Endothelial cell of umbilical vein (primary cell): ENCODE measurements at regions not wholly inside any gene's neighbourhood (a gene's known extent, or its start where the extent isn't known, plus 50 kb on each side); places are given as distances from the start of the nearest gene placed in this dataset.

ENCODE experiments used
- BruUV-seq: library from RNA; stranded (reverse); fragments of 400-500 nt; replicated peaks from 2 replicates; lab custom pipeline; 2021; lab: Mats Ljungman, UMichigan
- CTCF ChIA-PET: fragments of 300-600, 350-600 bp; sonication (Branson Sonifier 250); formaldehyde crosslinking; loops from one replicate; lab custom pipeline; 2021; ENCODE audit warnings: antibody characterized with exemption, inconsistent platforms; lab: Charles Lee
- POLR2A ChIA-PET: fragments of 300-600, 350-600 bp; sonication (Branson Sonifier 250); formaldehyde crosslinking; loops from one replicate; lab custom pipeline; 2021; ENCODE audit warnings: antibody characterized with exemption, inconsistent platforms; lab: Charles Lee
- DNase-seq: peaks from one replicate; pipeline ENCODE4 v3.0.0-alpha.2; 2011; ENCODE audit warnings: low read depth, low spot score
- FAIRE-seq: peaks from 2 replicates; lab custom pipeline; 2011; peaks lifted over from hg19 to GRCh38; lab: Jason Lieb, UNC
- H2AFZ ChIP-seq: 2 replicates; pipeline ENCODE4 v1.6.0; 2012; ENCODE audit warnings: low read depth, low read length, control low read depth, inconsistent platforms
- H3K27ac ChIP-seq: 2 replicates; pipeline ENCODE4 v1.5.1; 2011; ENCODE audit warnings: low read depth, mild to moderate bottlenecking, control low read depth, low read length, moderate library complexity; ENCODE audit not compliant: insufficient read depth
- H3K27me3 ChIP-seq, 2 experiments: 2 replicates each; pipeline versions ENCODE4 v1.6.0 to v1.6.1; 2011; ENCODE audit warnings: low read length in 2 of 2, mixed read lengths in 1 of 2; ENCODE audit not compliant: control insufficient read depth in 2 of 2, insufficient read depth in 2 of 2
- H3K36me3 ChIP-seq, 2 experiments: 2 replicates in 1 of 2; 3 replicates in 1 of 2; pipeline ENCODE4 v1.5.1; 2011; ENCODE audit warnings: low read length in 2 of 2, mild to moderate bottlenecking in 1 of 2, moderate library complexity in 1 of 2; ENCODE audit not compliant: control insufficient read depth in 2 of 2, insufficient read depth in 2 of 2; ENCODE audit errors: extremely low read depth in 1 of 2
- H3K4me1 ChIP-seq: 3 replicates; pipeline ENCODE4 v1.5.1; 2011; ENCODE audit warnings: mild to moderate bottlenecking, low read length; ENCODE audit not compliant: control insufficient read depth, insufficient read depth; ENCODE audit errors: extremely low read depth
- H3K4me2 ChIP-seq: 2 replicates; pipeline ENCODE4 v1.6.1; 2011; ENCODE audit warnings: low read length, control low read depth, mixed read lengths; ENCODE audit not compliant: insufficient read depth
- H3K4me3 ChIP-seq, 3 experiments: fragments of 200-600 bp in 1 of 3; sonication (generic), shearing (Covaris generic) in 1 of 3; replicated peaks in 1 of 3; 2 replicates each; pipeline ENCODE4 v1.5.1; 2011 to 2016; ENCODE audit warnings: control low read depth in 3 of 3, low read length in 3 of 3, mild to moderate bottlenecking in 2 of 3, inconsistent platforms in 1 of 3, low read depth in 1 of 3, moderate library complexity in 1 of 3; ENCODE audit not compliant: insufficient read depth in 1 of 3
- H3K79me2 ChIP-seq: 2 replicates; pipeline ENCODE4 v1.6.0; 2012; ENCODE audit warnings: low read length, inconsistent platforms; ENCODE audit not compliant: control insufficient read depth, insufficient read depth
- H3K9ac ChIP-seq: replicated peaks from 2 replicates; pipeline ENCODE3; 2011; ENCODE audit warnings: low read length, control low read depth; ENCODE audit not compliant: insufficient read depth; ENCODE audit errors: extremely low read depth
- H3K9me1 ChIP-seq: replicated peaks from 3 replicates; pipeline ENCODE4 v1.6.0; 2011; ENCODE audit warnings: mild to moderate bottlenecking, low read length; ENCODE audit not compliant: control insufficient read depth, insufficient read depth; ENCODE audit errors: extremely low read depth
- H3K9me3 ChIP-seq: replicated peaks from 2 replicates; pipeline ENCODE4 v1.5.1; 2012; ENCODE audit warnings: low read length, inconsistent platforms; ENCODE audit not compliant: control insufficient read depth, insufficient read depth
- H4K20me1 ChIP-seq: replicated peaks from 2 replicates; pipeline ENCODE3; 2011; ENCODE audit warnings: mild to moderate bottlenecking, low read length; ENCODE audit not compliant: control insufficient read depth, insufficient read depth; ENCODE audit errors: extremely low read depth
- CTCF ChIP-seq, 2 donors: IDR thresholded peaks; 1 replicate in 1 of 2; 2 replicates in 1 of 2; pipeline ENCODE4 v1.5.1; 2011; ENCODE audit warnings: low read length in 2 of 2, mild to moderate bottlenecking in 2 of 2, moderate library complexity in 2 of 2, control low read depth in 1 of 2, inconsistent platforms in 1 of 2, low read depth in 1 of 2; ENCODE audit not compliant: insufficient read depth in 1 of 2; ENCODE audit errors: extremely low read depth in 1 of 2
- EZH2 ChIP-seq: IDR thresholded peaks from 2 replicates; pipeline ENCODE4 v1.6.1; 2012; ENCODE audit warnings: borderline replicate concordance, low read depth, mild to moderate bottlenecking, moderate library complexity, low read length, inconsistent platforms; ENCODE audit not compliant: severe bottlenecking
- FOS ChIP-seq: IDR thresholded peaks from 2 replicates; pipeline ENCODE4 v1.6.1; 2011; ENCODE audit warnings: mild to moderate bottlenecking, low read length, moderate library complexity, borderline replicate concordance; ENCODE audit not compliant: insufficient read depth
- GATA2 ChIP-seq: IDR thresholded peaks from 2 replicates; pipeline ENCODE4 v1.7.0; 2011; ENCODE audit warnings: low read depth, mild to moderate bottlenecking, moderate library complexity, mixed read lengths, low read length; ENCODE audit not compliant: insufficient read length, insufficient read depth
- JUN ChIP-seq: IDR thresholded peaks from 2 replicates; pipeline ENCODE4 v1.6.1; 2011; ENCODE audit warnings: borderline replicate concordance, low read depth; ENCODE audit not compliant: insufficient read length, insufficient read depth
- MAX ChIP-seq: IDR thresholded peaks from 2 replicates; pipeline ENCODE4 v1.6.1; 2011; ENCODE audit not compliant: insufficient read depth, insufficient read length
- MYC ChIP-seq: IDR thresholded peaks from one replicate; pipeline ENCODE4 v1.6.1; 2011; ENCODE audit warnings: mild to moderate bottlenecking, low read depth, low read length
- POLR2A ChIP-seq: IDR thresholded peaks from 2 replicates; pipeline ENCODE4 v1.6.1; 2012; ENCODE audit warnings: low read depth, mild to moderate bottlenecking, control low read depth, low read length
- POLR2AphosphoS5 ChIP-seq: IDR thresholded peaks from 2 replicates; pipeline ENCODE4 v1.6.1; 2012; ENCODE audit warnings: low read depth, mild to moderate bottlenecking, control low read depth, low read length, moderate library complexity; ENCODE audit not compliant: insufficient read depth
- dilution Hi-C: fragments of 300-500 bp; cut with MboI; formaldehyde crosslinking; loops from one replicate; pipeline ENCODE4 v1.15.0; 2019; ENCODE audit warnings: low sequenced_read_pairs; ENCODE audit not compliant: extremely low pct_ligation_motif_present
- intact Hi-C: fragments of 100-400 bp; cut with micrococcal nuclease; formaldehyde crosslinking; loops from one replicate; pipeline ENCODE4 v1.10.0; 2022

GRCh38 chr4:63708661-63709060 is 700.6 kb downstream of the TECRL start:
- H3K4me3 ChIP-seq, result no peak overlapping the region
- no peaks in the 10 kb centered on the region for H3K79me2 ChIP-seq
- no peak overlapping the region for H3K4me2 ChIP-seq
- no peak overlapping the region for H3K27ac ChIP-seq
- H3K9me3 ChIP-seq, result no peaks in the 10 kb centered on the region
- H3K27me3 ChIP-seq, result no peaks in the 10 kb centered on the region
- H2AFZ ChIP-seq, result no peak overlapping the region
- no peaks in the 10 kb centered on the region for H3K4me1 ChIP-seq
- ChIA-PET POLR2A (no interaction called here), CTCF (no interaction called here)
- no peak for FAIRE-seq
- H3K36me3 ChIP-seq, result no peaks in the 10 kb centered on the region
- TF ChIP-seq FOS, result no peak
- TF ChIP-seq CTCF (IDR thresholded peaks at IDR 0.05; ENCODE audit: extremely low read depth in 1 of 2, insufficient read depth in 1 of 2, low read depth in 1 of 2, low read length in 2 of 2), result no peak
- TF ChIP-seq POLR2AphosphoS5, result no peak
- TF ChIP-seq MAX, result no peak
- TF ChIP-seq POLR2A, result no peak
- TF ChIP-seq EZH2, result no peak
- no peak for TF ChIP-seq JUN
- TF ChIP-seq MYC, result no peak
- TF ChIP-seq GATA2, result no peak
- no TSS peak for BruUV-seq
- intact Hi-C loops, result no loop called here
- H3K9ac ChIP-seq, result no peak overlapping the region
- DNase-seq, result no peak
- dilution Hi-C loops, result no loop called here
- no peaks in the 10 kb centered on the region for H4K20me1 ChIP-seq
- H3K9me1 ChIP-seq, result no peaks in the 10 kb centered on the region
